Middle frontal gyrus (tissue), 1 donor: ENCODE measurements at regions not wholly inside any gene's neighbourhood (a gene's known extent, or its start where the extent isn't known, plus 50 kb on each side); places are given as distances from the start of the nearest gene placed in this dataset.

Source experiments
- DNase-seq: peaks from one replicate; pipeline ENCODE4 v3.0.0-alpha.2; 2015; ENCODE audit warnings: low spot score; ENCODE audit errors: extremely low spot score

GRCh38 chr9:120212853-120213200, 367.1 kb downstream of the CDK5RAP2 start:
- no peak for DNase-seq

GRCh38 chr9:120212153-120212852, 367.7 kb downstream of the CDK5RAP2 start:
- DNase-seq, result no peak

- no peak for DNase-seq
Observed at GRCh38 chr9:120210274-120210673, 369.7 kb downstream of the CDK5RAP2 start.

GRCh38 chr9:120202856-120203654, 376.9 kb downstream of the CDK5RAP2 start:
- DNase-seq, result no peak

- no peak for DNase-seq
Observed at GRCh38 chr9:120198027-120198426, 381.9 kb downstream of the CDK5RAP2 start.

GRCh38 chr9:120197605-120198004, 382.4 kb downstream of the CDK5RAP2 start:
- DNase-seq, result no peak

- no peak for DNase-seq
Observed at GRCh38 chr9:120191141-120191540, 388.8 kb downstream of the CDK5RAP2 start.

- DNase-seq, result no peak
Observed at GRCh38 chr9:120187758-120188157, 392.2 kb downstream of the CDK5RAP2 start.

GRCh38 chr9:120186276-120186675, 393.7 kb downstream of the CDK5RAP2 start:
- DNase-seq, result no peak

GRCh38 chr9:120184266-120184665, 395.7 kb downstream of the CDK5RAP2 start:
- DNase-seq, result no peak

- DNase-seq, result no peak
Observed at GRCh38 chr9:120183615-120184014, 396.4 kb downstream of the CDK5RAP2 start.

GRCh38 chr9:120182011-120182410, 398.0 kb downstream of the CDK5RAP2 start:
- DNase-seq, result no peak

- no peak for DNase-seq
Observed at GRCh38 chr9:120177121-120177520, 402.8 kb downstream of the CDK5RAP2 start.

- no peak for DNase-seq
Observed at GRCh38 chr9:120175031-120175430, 404.9 kb downstream of the CDK5RAP2 start.

GRCh38 chr9:120161776-120162175, 418.2 kb downstream of the CDK5RAP2 start:
- DNase-seq, result no peak

- DNase-seq, result no peak
Observed at GRCh38 chr9:120158221-120158620, 421.7 kb downstream of the CDK5RAP2 start.

- DNase-seq, result no peak
Observed at GRCh38 chr9:120156376-120156775, 423.6 kb downstream of the CDK5RAP2 start.

GRCh38 chr9:120153258-120153657, 426.7 kb downstream of the CDK5RAP2 start:
- no peak for DNase-seq

- no peak for DNase-seq
Observed at GRCh38 chr9:120152295-120152694, 427.7 kb downstream of the CDK5RAP2 start.

GRCh38 chr9:120151806-120152205, 428.2 kb downstream of the CDK5RAP2 start:
- no peak for DNase-seq

- DNase-seq, result no peak
Observed at GRCh38 chr9:120151149-120151548, 428.8 kb downstream of the CDK5RAP2 start.

- DNase-seq, result no peak
Observed at GRCh38 chr9:120138955-120139354, 441.0 kb downstream of the CDK5RAP2 start.
